Activated naive CD4-positive, alpha-beta T cell treated with anti-CD3 and anti-CD28 coated beads, Interleukin-2, amount 50 U/mL, for 72 hours (primary cell): ENCODE measurements at regions not wholly inside any gene's neighbourhood (a gene's known extent, or its start where the extent isn't known, plus 50 kb on each side); places are given as distances from the start of the nearest gene placed in this dataset.

Experiments used
- ATAC-seq, 2 donors: fragments of 150-1000 bp; cut with Tn5 transposase; 2 replicates each; pipeline ENCODE4 v1.10.0; 2021; ENCODE audit warnings: mild to moderate bottlenecking in 2 of 2, moderate library complexity in 2 of 2
- DNase-seq, 2 donors: peaks; one replicate each; pipeline ENCODE4 v3.0.0; 2021 to 2022; ENCODE audit warnings: low spot score in 2 of 2
- H3K27ac Mint-ChIP-seq, 2 donors: one replicate each; pipeline ENCODE4 v1.8.0; 2022; ENCODE audit warnings: mild to moderate bottlenecking in 2 of 2, mixed read lengths in 2 of 2
- H3K36me3 Mint-ChIP-seq, 2 donors: one replicate each; pipeline ENCODE4 v1.8.0; 2022; ENCODE audit warnings: mixed read lengths in 2 of 2
- H3K9me3 Mint-ChIP-seq, 2 donors: one replicate each; pipeline ENCODE4 v1.8.0; 2022; ENCODE audit warnings: mixed read lengths in 2 of 2

- Mint-ChIP-seq H3K27ac (no peak overlapping the region), H3K36me3 (peaks cover 0 to 16% of the 10 kb centered on the region in 2 donors), H3K9me3 (peaks cover 7 to 18% of the 10 kb centered on the region in 2 donors)
- DNase-seq (no peak), ATAC-seq (no peak)
These were observed 841.1 kb upstream of the TMPRSS15 start for GRCh38 chr21:19244502-19245187.

- ATAC-seq = no peak
- H3K27ac Mint-ChIP-seq = no peak overlapping the region
- peaks cover 0 to 16% of the 10 kb centered on the region in 2 donors for H3K36me3 Mint-ChIP-seq
These were observed 841.6 kb upstream of the TMPRSS15 start for GRCh38 chr21:19245188-19245580.

DNA sequence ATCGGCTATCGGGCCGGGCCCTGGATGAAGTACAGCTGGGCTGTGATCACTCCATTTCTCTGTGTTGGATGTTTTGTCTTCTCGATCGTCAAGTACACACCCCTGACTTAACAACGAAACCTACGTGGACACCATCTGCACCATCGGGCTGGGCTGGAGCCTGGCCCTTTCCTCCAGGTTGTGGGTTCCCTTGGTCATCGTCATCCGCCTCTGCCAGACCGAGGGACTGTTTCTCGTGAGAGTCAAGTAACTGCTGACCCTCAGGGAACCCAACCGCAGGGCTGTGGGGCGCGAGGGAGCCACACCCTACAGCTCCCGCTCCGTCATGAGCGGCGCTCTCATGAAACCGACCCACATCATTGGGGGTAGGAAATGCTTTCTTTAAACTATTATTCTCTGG, 842.4 kb upstream of the TMPRSS15 start:
- Mint-ChIP-seq H3K36me3 (peaks cover 0 to 16% of the 10 kb centered on the region in 2 donors), H3K27ac (no peak overlapping the region), H3K9me3 (peaks cover 15 to 29% of the 10 kb centered on the region in 2 donors)
- DNase-seq (no peak), ATAC-seq (no peak)

More at GRCh38 chr21:19245188-19245580, 841.6 kb upstream of the TMPRSS15 start:
- peaks cover 9 to 23% of the 10 kb centered on the region in 2 donors for H3K9me3 Mint-ChIP-seq
- no peak for DNase-seq

DNA sequence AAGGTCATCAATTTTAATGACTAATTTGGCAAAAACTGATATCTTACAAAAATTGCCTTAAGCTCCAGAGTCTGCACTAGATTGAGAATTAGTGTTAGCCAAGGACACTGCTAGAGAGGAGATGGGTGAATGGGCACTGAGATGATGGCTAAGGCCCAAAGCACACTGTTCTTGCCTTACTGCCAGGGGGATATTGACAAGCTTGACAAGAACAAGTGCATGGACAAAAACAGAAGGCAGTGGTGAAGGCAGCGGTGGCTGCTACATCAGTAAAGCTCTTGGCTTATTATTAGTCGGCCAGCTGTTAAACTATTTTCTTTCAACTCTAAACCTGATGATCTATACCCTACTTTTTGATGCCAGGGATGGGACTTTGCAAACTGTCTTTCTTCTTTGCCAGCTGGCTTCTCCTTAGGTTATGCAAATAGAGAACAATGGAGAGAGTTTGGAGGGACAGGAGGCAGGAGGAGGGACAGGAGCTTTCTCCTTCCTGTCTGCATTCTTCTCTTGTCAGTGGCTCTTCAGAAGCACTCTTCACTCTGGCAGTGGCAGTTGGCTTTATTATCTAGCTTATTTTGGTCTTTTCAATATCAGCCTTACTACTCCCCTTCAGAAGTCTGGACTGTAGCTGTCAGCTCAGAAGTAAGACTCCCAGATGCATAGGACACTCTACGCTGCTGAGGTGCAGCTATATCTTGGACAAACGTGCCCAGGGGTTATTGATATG, 853.5 kb upstream of the TMPRSS15 start:
- H3K36me3 Mint-ChIP-seq = no peaks in the 10 kb centered on the region
- H3K27ac Mint-ChIP-seq = no peak overlapping the region
- ATAC-seq = no peak
- H3K9me3 Mint-ChIP-seq = peaks cover 7 to 10% of the 10 kb centered on the region in 2 donors
- no peak for DNase-seq

DNA sequence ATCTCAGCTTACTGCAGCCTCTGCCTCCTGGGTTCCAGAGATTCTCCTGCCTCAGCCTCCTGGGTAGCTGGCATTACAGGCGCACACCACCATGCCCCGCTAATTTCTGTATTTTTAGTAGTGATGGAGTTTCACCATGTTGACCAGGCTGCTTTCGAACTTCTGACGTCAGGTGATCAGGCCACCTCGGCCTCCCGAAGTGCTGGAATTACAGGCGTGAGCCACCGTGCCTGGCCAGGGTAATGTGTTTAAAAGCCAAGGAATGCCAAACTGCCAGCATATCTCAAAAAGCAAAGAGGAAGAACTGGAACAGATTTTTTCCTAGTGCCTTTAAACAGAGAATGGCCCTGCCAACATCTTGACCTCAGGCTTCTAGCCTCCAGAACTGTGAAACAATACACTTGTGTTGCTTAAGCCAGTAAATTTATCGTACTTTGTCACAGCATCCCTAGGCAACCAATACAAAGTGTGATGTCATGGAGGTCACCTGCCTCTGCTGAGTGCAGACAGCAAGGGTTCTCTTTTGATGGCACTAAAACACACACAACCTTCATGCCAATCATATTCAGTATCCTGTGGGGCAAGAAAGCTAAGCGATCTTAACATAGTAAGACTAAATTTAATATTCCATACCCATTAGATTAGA, 858.3 kb upstream of the TMPRSS15 start:
- DNase-seq (no peak), ATAC-seq (no peak)
- Mint-ChIP-seq H3K9me3 (peaks cover 5 to 12% of the 10 kb centered on the region in 2 donors), H3K36me3 (no peaks in the 10 kb centered on the region), H3K27ac (no peak overlapping the region)

DNA sequence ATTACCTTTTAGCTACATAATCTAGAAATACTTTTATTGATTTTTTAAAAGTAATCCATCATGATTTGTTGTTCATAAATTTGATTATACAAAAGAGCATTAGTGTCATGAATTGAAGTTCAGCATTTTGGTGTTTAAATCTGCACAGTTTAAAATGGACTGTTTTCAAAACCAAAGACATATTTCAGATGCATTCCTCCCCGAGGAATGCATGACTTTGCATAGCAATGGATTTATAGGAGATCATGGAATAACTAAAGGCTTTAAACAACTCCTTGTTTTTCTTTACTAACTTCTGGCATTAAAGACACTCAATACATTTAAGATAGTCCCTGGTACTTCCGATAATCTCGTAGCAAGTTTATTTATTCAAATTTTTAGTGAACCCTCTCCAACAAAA, 863.1 kb upstream of the TMPRSS15 start:
- no peak for DNase-seq
- no peak overlapping the region for H3K27ac Mint-ChIP-seq
- ATAC-seq = no peak
- H3K36me3 Mint-ChIP-seq = no peaks in the 10 kb centered on the region
- H3K9me3 Mint-ChIP-seq = peaks cover 3 to 12% of the 10 kb centered on the region in 2 donors

- Mint-ChIP-seq H3K9me3 (peaks cover 7 to 20% of the 10 kb centered on the region in 2 donors), H3K36me3 (no peaks in the 10 kb centered on the region), H3K27ac (no peak overlapping the region)
- DNase-seq (no peak), ATAC-seq (no peak)
These were observed 865.1 kb upstream of the TMPRSS15 start for GRCh38 chr21:19268686-19269085.

DNA sequence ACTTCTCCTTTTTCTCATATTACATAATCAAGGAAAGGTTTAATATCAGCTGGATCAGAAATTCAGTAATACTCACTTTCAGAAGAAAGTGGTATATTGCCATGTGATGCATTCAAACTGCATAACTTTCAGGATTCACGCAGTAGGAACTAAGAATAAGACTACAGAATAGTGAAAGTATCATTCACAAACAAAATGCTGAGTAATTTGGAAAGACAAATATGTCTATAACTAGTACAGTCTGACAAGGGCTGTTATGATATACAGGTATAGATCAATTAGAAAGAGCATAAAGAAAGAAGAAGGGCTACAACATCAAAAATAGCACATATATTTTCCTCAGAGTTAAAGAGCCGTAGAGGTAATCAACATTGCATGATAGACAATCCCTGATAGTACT, 871.5 kb upstream of the TMPRSS15 start:
- DNase-seq (no peak), ATAC-seq (no peak)
- Mint-ChIP-seq H3K9me3 (peaks cover 9 to 19% of the 10 kb centered on the region in 2 donors), H3K27ac (no peak overlapping the region), H3K36me3 (no peaks in the 10 kb centered on the region)

- no peak overlapping the region for H3K27ac Mint-ChIP-seq
- H3K36me3 Mint-ChIP-seq = no peaks in the 10 kb centered on the region
- DNase-seq (no peak), ATAC-seq (no peak)
- peaks cover 9 to 14% of the 10 kb centered on the region in 2 donors for H3K9me3 Mint-ChIP-seq
These were observed 873.1 kb upstream of the TMPRSS15 start for GRCh38 chr21:19276665-19277064.

DNA sequence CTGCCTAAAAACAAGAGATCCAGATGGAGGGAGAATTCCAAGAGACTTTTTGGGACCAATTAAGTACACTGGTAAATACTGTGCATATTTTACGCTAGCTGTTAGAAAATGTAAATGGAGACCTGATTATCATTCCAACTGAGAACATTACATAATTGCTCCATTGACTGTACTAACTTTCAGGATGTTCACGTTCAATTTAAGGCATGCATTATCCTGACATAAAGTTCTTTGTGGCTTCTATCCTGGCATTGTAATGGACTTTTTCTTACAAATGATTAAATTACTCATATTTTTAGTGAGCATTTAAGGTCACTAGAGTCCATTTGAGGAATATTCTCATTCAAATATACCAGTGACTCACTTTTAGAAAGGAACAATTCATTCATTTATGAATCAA, 883.3 kb upstream of the TMPRSS15 start:
- Mint-ChIP-seq H3K9me3 (peaks cover 11 to 14% of the 10 kb centered on the region in 2 donors), H3K36me3 (no peaks in the 10 kb centered on the region), H3K27ac (no peak overlapping the region)
- no peak for DNase-seq
- ATAC-seq = no peak

- Mint-ChIP-seq H3K9me3 (peaks cover 35 to 39% of the 10 kb centered on the region in 2 donors), H3K27ac (no peak overlapping the region), H3K36me3 (peaks cover 0 to 10% of the 10 kb centered on the region in 2 donors)
- ATAC-seq (no peak), DNase-seq (no peak)
These were observed 886.7 kb upstream of the TMPRSS15 start for GRCh38 chr21:19290328-19290727.

DNA sequence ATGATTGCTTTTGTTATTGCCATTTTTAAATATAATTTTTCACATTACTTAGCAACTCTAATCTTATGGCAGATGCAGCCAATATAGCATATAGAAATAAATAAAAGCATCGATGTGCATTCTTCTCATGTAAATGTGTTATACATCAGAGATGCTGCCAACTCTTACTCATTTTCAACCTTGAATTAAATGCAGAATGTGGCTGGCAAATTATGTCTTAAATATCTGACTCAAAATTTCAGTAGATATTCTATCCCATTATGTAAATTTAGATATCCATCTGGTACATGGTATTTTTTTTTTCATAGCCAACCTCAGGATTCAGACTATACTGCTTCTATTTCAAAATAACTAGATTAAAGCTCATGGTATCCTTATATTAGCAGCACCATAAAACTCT, 916.7 kb upstream of the TMPRSS15 start:
- no peak for ATAC-seq
- no peak overlapping the region for H3K27ac Mint-ChIP-seq

GRCh38 chr21:19321688-19322087, 918.1 kb upstream of the TMPRSS15 start:
- no peak overlapping the region for H3K27ac Mint-ChIP-seq
- no peaks in the 10 kb centered on the region for H3K36me3 Mint-ChIP-seq
- no peak for ATAC-seq
- H3K9me3 Mint-ChIP-seq = peaks cover 0 to 4% of the 10 kb centered on the region in 2 donors
- DNase-seq = no peak

More for the DNA sequence above, 916.7 kb upstream of the TMPRSS15 start:
- peaks cover 0 to 4% of the 10 kb centered on the region in 2 donors for H3K9me3 Mint-ChIP-seq
- H3K36me3 Mint-ChIP-seq = no peaks in the 10 kb centered on the region
- DNase-seq = no peak

- Mint-ChIP-seq H3K9me3 (peaks cover 0 to 5% of the 10 kb centered on the region in 2 donors), H3K36me3 (no peaks in the 10 kb centered on the region), H3K27ac (no peak overlapping the region)
- ATAC-seq = no peak
- DNase-seq = no peak
These were observed 918.8 kb upstream of the TMPRSS15 start for GRCh38 chr21:19322360-19322759.

DNA sequence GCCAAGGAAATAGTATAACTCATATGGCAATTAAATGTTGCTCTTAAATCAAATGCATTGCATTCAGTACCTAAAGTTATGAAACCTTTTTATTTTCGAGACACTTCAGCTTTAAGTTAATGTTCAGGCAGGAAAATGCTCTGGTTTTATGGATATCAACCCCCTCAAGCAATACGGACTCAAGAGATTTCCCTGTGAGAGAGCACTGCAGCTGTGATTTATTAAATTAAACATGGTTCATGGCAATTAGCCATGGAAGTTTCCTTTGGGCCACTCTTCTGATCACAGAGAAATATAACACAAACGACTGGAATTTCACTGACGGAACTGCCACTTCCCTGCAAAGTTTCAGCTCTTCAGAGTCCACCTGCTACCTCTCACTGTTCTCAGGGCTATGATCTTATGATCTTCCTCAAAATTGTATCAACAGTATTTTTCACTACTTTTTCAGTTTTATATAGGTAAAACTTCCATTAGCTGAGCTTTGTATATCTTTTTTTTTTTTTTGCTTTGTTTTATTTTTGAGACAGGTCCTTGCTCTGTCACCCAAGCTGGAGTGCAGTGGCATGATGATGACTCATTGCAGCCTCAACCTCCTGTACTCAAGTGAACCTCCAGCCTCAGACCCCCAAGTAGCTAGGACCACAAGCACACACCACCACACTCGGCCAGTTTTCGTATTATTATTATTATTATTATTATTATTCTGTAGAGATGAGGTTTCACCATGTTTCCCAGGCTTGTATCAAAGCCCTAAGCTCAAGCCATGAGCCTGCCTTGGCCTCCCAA, 923.1 kb upstream of the TMPRSS15 start:
- ATAC-seq (no peak), DNase-seq (no peak)
- no peaks in the 10 kb centered on the region for H3K36me3 Mint-ChIP-seq
- H3K9me3 Mint-ChIP-seq = peaks cover 12 to 13% of the 10 kb centered on the region in 2 donors
- H3K27ac Mint-ChIP-seq = no peak overlapping the region

DNA sequence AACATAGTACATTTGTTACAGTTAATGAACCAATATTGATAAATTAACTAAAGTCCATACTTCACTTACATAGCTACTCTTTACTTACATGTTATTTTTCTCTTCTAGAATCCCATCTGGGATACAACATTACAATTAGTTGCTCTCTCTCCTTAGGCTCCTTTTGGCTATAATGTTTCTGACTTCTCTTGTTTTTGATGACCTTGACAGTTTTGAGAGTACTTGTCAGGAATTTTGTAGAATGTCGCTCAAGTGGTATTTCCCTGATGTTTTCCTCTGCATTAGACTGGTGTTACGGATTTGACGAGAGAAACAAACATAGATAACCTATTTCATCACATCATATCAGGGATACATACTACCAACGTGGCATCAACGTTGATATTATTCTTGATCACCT, 925.4 kb upstream of the TMPRSS15 start:
- ATAC-seq = no peak
- peaks cover 17 to 20% of the 10 kb centered on the region in 2 donors for H3K9me3 Mint-ChIP-seq
- H3K36me3 Mint-ChIP-seq = no peaks in the 10 kb centered on the region
- DNase-seq = no peak
- no peak overlapping the region for H3K27ac Mint-ChIP-seq

DNA sequence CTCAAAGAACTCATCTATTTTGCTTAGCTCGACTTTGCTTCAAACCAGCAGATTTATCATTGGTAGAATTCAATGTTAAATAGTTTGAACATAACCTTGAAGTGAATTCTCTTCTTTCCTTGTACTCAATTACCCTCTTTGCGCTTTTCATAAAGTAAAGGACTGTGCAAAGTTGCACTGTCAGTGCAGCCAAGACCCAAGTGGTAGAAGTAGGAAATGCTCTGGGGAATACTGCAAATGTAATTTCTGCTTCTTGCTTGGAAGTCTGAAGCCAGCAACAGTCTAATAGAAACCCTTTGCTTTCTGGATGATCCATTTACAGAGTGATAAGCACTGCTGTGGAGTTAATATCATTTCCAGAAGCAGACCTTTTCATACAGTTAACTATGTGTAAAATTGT, 936.7 kb upstream of the TMPRSS15 start:
- DNase-seq = no peak
- no peak for ATAC-seq
- Mint-ChIP-seq H3K27ac (no peak overlapping the region), H3K36me3 (no peaks in the 10 kb centered on the region), H3K9me3 (peaks cover 9 to 12% of the 10 kb centered on the region in 2 donors)
